GM13976 (cell line): ENCODE measurements at regions not wholly inside any gene's neighbourhood (a gene's known extent, or its start where the extent isn't known, plus 50 kb on each side); places are given as distances from the start of the nearest gene placed in this dataset.
"Not testable (repeated sequence)": the region's sequence is repeated elsewhere in the genome, so short reads cannot be mapped to it uniquely, and the experiment has no call there.

Experiments
- DNase-seq: peaks from one replicate; pipeline ENCODE4 v3.0.0; 2012; ENCODE audit warnings: low spot score
- in situ Hi-C: fragments of 300-500 bp; cut with MboI; formaldehyde crosslinking; loops from one replicate; pipeline ENCODE4 v1.12.0; 2022; ENCODE audit warnings: low sequenced_read_pairs, mixed read lengths, inconsistent platforms; ENCODE audit not compliant: unreplicated experiment
- TF ChIP-seq, protein P1 (sequence below): IDR thresholded peaks from 2 replicates; pipeline ENCODE4 v1.5.1; 2012; ENCODE audit warnings: borderline replicate concordance, mild to moderate bottlenecking; ENCODE audit not compliant: insufficient read depth; ENCODE audit errors: extremely low read depth, missing control alignments, control extremely low read depth

- in situ Hi-C loops: no loop called here
- DNase-seq: no peak
Measured at GRCh38 chr4:140223056-140223810, 69.2 kb upstream of the MAML3 start.

DNA sequence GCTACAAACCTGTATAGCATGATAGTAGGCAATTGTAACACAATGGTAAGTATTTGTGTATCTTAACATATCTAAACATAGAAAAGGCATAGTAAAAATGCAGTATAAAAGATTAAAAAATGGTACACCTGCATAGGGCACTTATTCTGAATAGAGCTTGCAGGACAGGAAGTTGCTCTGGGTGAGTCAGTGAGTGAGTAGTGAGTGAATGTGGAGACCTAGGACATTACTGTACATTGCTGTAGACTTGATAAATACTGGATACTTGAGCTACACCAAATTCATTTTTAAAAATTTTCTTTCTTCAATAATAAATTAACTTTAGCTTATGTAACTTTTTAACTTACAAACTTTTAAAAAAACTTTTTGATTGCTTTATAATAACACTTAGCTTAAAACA is 68.2 kb upstream of the MAML3 start:
- TF ChIP-seq, protein P1, sequence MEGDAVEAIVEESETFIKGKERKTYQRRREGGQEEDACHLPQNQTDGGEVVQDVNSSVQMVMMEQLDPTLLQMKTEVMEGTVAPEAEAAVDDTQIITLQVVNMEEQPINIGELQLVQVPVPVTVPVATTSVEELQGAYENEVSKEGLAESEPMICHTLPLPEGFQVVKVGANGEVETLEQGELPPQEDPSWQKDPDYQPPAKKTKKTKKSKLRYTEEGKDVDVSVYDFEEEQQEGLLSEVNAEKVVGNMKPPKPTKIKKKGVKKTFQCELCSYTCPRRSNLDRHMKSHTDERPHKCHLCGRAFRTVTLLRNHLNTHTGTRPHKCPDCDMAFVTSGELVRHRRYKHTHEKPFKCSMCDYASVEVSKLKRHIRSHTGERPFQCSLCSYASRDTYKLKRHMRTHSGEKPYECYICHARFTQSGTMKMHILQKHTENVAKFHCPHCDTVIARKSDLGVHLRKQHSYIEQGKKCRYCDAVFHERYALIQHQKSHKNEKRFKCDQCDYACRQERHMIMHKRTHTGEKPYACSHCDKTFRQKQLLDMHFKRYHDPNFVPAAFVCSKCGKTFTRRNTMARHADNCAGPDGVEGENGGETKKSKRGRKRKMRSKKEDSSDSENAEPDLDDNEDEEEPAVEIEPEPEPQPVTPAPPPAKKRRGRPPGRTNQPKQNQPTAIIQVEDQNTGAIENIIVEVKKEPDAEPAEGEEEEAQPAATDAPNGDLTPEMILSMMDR: no peak
- in situ Hi-C loops: no loop called here
- no peak for DNase-seq

More at GRCh38 chr4:140223056-140223810, 69.2 kb upstream of the MAML3 start:
- TF ChIP-seq, protein P1: no peak

DNA sequence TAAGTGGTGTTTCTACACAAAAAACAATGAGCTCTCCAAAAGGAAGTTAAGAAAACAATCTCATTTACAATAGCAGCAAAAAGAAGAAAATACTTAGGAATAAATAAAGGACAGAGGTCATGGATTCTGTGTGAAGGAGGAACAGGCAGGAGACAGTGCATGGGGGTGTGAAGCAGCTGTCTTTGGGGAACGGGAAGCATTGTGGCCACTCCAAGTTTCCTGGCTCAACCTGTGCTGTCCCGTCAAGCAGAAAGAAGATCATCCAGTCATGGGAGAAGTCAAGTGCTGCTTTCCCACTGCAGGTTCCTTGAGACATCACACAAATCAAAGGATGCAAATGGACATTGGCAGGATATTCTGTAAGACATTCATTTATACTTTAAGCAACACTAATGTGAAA is 66.1 kb upstream of the MAML3 start:
- no peak for DNase-seq
- TF ChIP-seq, protein P1: no peak
- in situ Hi-C loops: no loop called here

GRCh38 chr4:140219567-140219966 is 65.6 kb upstream of the MAML3 start:
- in situ Hi-C loops: no loop called here
- no peak for DNase-seq
- TF ChIP-seq, protein P1: no peak

- DNase-seq, in situ Hi-C loops: not testable (repeated sequence)
Measured at GRCh38 chr4:140219070-140219469, 65.1 kb upstream of the MAML3 start.

DNA sequence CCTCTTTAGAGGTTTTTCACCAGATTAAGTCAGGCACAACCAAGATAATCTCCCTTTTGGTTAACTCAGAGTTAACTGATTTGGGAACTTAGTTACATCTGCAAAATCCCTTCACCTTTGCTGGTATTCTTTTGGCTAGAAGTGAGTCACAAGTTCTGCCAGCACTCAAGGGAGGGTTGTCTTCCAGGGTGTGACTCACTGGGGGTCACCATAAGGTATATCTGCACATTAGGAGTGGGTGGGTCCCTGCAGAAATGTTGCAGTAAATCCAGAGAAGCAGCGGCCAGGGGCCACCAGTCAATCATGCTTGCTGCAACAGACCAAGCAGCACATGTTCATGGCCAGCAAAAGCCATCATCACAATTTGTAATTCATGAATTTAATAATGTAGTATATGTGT is 59.8 kb upstream of the MAML3 start:
- TF ChIP-seq, protein P1: no peak
- in situ Hi-C loops: no loop called here
- DNase-seq: no peak

DNA sequence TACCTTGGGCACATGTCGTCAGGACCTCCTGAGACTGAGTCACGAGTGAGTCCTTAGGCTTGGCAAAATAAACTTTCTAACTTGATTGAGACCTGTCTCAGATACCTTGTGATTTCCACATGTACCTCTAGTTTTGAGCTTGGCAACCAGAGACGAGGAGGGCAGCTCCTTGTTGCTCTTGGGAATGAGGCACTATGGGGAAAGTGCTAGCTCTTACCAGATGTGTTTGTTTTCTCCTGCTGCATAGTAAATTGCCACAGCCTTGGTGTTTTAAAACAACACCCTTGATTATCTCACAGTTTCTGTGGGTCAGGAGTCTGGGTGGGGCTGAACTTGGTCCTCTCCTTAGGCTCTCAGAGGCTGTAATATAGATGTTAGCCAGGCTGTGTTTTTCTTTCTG is 59.1 kb upstream of the MAML3 start:
- DNase-seq: no peak
- TF ChIP-seq, protein P1: no peak
- in situ Hi-C loops: no loop called here
